ENCODE measurements at regions not wholly inside any gene's neighbourhood (a gene's known extent, or its start where the extent isn't known, plus 50 kb on each side); places are given as distances from the start of the nearest gene placed in this dataset.

DNA sequence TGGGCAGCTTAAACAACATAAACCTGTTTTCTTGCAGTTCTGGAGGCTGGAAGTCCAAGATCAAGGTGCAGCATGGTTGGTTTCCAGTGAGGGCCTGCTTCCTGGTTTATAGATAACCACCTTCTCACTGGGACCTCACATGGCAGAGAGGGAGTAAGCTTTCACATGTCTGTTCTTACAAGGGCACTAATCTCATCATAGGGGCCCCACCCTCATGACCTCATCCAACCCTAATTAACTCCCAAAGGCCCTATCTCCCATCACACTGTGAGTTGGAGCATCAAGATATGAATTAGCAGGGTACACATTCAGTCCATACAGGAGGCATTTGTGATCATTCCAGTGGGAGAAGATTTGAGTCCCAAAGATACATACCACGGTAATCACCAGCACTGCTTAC lies 50.5 kb upstream of the GRIN2A start:
- TF ChIP-seq, protein P1, sequence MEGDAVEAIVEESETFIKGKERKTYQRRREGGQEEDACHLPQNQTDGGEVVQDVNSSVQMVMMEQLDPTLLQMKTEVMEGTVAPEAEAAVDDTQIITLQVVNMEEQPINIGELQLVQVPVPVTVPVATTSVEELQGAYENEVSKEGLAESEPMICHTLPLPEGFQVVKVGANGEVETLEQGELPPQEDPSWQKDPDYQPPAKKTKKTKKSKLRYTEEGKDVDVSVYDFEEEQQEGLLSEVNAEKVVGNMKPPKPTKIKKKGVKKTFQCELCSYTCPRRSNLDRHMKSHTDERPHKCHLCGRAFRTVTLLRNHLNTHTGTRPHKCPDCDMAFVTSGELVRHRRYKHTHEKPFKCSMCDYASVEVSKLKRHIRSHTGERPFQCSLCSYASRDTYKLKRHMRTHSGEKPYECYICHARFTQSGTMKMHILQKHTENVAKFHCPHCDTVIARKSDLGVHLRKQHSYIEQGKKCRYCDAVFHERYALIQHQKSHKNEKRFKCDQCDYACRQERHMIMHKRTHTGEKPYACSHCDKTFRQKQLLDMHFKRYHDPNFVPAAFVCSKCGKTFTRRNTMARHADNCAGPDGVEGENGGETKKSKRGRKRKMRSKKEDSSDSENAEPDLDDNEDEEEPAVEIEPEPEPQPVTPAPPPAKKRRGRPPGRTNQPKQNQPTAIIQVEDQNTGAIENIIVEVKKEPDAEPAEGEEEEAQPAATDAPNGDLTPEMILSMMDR (IDR thresholded peaks at IDR 0.05; ENCODE audit: low read depth, low read length) = no peak
- no peak for TF ChIP-seq EZH2phosphoT487 (IDR thresholded peaks at IDR 0.05; ENCODE audit: low read depth)
